H7 (cell line): ENCODE measurements at regions not wholly inside any gene's neighbourhood (a gene's known extent, or its start where the extent isn't known, plus 50 kb on each side); places are given as distances from the start of the nearest gene placed in this dataset.
"Not testable (repeated sequence)": the region's sequence is repeated elsewhere in the genome, so short reads cannot be mapped to it uniquely, and the experiment has no call there.

ENCODE experiments used
- DNase-seq: peaks from one replicate; pipeline ENCODE4 v3.0.0; 2012
- H3K27me3 ChIP-seq: 2 replicates; pipeline ENCODE4 v1.6.0; 2011; ENCODE audit warnings: mild to moderate bottlenecking, low read length; ENCODE audit not compliant: control insufficient read depth, insufficient read depth
- H3K36me3 ChIP-seq: replicated peaks from 2 replicates; pipeline ENCODE4 v1.5.1; 2011; ENCODE audit warnings: low read length; ENCODE audit not compliant: control insufficient read depth, insufficient read depth
- H3K4me3 ChIP-seq: 2 replicates; pipeline ENCODE4 v1.5.1; 2011; ENCODE audit warnings: low read depth, mild to moderate bottlenecking, control low read depth, low read length, moderate library complexity; ENCODE audit not compliant: insufficient read depth

DNA sequence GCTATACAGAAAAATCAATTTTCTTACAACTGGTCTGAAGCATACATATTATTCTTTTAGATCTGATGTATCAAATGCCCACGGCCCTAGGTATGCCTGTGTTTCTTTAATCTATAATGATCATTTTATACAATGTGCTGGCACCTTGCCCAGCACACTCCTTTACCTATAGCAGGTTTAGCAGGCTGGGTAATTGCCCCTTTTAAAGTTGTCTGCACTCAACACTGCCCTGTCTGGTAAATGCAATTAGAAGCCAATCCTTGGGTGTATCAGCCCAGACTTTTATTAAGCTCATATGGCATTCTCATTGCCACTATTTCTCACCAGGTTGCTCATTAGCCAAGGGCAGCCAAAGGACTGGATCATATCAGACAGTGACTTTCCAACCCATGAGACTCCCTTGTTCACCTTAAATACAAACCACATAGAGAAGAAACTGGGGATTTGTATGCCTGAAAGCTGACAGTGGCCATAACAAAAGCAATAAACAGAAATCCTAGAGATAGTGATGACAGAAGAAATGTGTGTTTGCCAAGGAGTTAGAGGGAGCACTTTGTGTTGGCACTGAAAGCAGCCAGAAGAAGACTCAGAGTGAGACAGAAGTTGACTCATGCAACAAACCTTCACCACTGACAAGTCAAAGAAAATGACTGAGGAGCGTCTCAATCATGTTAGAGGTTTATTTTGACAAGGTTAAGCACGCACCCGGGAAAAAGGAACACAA is 334.2 kb downstream of the SPATA31A7 start:
- not testable (repeated sequence) for H3K4me3 ChIP-seq, H3K36me3 ChIP-seq, H3K27me3 ChIP-seq, DNase-seq

- DNase-seq, H3K27me3 ChIP-seq, H3K36me3 ChIP-seq, H3K4me3 ChIP-seq: not testable (repeated sequence)
Observed at GRCh38 chr9:61525629-61526028, 335.8 kb downstream of the SPATA31A7 start.

- not testable (repeated sequence) for H3K27me3 ChIP-seq, H3K4me3 ChIP-seq, H3K36me3 ChIP-seq
- DNase-seq = peak; percentile 6
Observed at GRCh38 chr9:61550101-61550748, 360.4 kb downstream of the SPATA31A7 start.

GRCh38 chr9:61571403-61572127 is 381.7 kb downstream of the SPATA31A7 start:
- not testable (repeated sequence) for H3K4me3 ChIP-seq, H3K36me3 ChIP-seq, DNase-seq, H3K27me3 ChIP-seq

DNA sequence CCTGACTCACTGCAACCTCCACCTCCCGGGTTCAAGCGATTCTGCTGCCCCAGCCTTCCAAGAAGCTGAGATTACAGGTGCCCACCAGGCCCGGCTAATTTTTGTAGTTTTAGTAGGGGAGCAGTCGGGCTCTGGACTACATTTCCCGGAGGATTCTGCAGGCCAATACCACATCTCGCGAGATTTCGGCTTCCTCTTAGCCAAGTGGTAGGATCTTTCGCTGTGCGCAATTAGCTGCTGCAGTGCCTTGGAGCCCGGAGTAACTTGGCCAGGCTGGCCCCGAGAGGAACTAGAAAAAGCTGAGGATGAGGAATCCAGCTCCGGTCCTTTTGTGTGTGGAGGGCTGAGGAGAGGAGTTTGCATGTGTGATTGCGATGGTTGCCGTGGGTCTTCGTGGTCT is 382.5 kb downstream of the SPATA31A7 start:
- H3K4me3 ChIP-seq, H3K27me3 ChIP-seq, DNase-seq, H3K36me3 ChIP-seq: not testable (repeated sequence)

DNA sequence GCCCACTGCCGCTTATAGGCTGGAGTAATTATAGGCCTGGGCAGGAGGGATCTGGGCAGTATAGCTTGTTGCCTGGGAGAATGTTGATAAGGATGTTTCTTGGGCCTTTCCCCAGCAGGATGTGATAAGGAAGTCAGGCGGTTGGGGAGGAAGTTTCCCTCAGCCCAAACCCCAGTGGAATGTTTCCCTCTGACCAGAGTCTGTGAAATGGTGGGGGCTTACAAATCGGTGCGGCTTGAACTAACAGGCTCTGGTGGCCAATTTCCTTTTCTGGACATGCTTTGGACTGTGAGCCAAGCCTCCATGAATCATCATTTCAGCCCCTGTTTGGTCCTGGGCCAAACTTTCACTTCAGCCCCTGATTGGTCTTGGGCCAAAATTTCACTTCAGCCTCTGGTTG is 383.6 kb downstream of the SPATA31A7 start:
- H3K4me3 ChIP-seq, H3K27me3 ChIP-seq, H3K36me3 ChIP-seq, DNase-seq: not testable (repeated sequence)
